Suprapubic skin (tissue), 3 donors: ENCODE measurements at regions not wholly inside any gene's neighbourhood (a gene's known extent, or its start where the extent isn't known, plus 50 kb on each side); places are given as distances from the start of the nearest gene placed in this dataset.

ENCODE experiments used
- EP300 ChIP-seq: sonication (generic); formaldehyde crosslinking; IDR thresholded peaks from one replicate; pipeline ENCODE4 v1.6.1; 2017; ENCODE audit warnings: antibody characterized with exemption
- POLR2A ChIP-seq, 2 donors: fragments of 450-650 bp; IDR thresholded peaks; one replicate each; pipeline ENCODE4 v1.6.1; 2017; ENCODE audit warnings: antibody characterized with exemption in 2 of 2, mild to moderate bottlenecking in 2 of 2, moderate library complexity in 2 of 2
- TF ChIP-seq, protein P1 (sequence below), 2 donors: fragments of 200-600 bp in 1 of 2; fragments of 450-650 bp in 1 of 2; sonication (generic) in 1 of 2; IDR thresholded peaks; one replicate each; pipeline ENCODE4 v1.5.1; 2016 to 2019; ENCODE audit warnings: antibody characterized with exemption in 2 of 2, mild to moderate bottlenecking in 1 of 2, moderate library complexity in 1 of 2

DNA sequence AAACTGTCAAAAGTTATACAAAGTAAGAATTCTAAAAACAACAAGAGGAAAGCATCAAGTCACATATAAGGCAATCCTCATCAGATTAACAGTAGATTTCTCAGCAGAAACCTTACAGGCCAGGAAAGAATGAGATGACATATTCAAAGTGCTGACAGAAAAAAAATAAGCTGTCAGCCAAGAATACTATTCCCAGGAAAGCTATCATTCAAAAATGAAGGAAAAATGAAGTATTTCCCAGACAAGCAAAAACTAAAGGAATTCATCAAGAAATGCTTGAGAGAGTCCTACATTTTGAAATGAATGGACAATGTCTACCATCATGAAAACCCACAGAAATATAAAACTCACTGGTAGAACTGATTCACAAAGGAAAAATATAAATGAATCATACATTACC lies 268.9 kb upstream of the OSR1 start:
- TF ChIP-seq, protein P1, sequence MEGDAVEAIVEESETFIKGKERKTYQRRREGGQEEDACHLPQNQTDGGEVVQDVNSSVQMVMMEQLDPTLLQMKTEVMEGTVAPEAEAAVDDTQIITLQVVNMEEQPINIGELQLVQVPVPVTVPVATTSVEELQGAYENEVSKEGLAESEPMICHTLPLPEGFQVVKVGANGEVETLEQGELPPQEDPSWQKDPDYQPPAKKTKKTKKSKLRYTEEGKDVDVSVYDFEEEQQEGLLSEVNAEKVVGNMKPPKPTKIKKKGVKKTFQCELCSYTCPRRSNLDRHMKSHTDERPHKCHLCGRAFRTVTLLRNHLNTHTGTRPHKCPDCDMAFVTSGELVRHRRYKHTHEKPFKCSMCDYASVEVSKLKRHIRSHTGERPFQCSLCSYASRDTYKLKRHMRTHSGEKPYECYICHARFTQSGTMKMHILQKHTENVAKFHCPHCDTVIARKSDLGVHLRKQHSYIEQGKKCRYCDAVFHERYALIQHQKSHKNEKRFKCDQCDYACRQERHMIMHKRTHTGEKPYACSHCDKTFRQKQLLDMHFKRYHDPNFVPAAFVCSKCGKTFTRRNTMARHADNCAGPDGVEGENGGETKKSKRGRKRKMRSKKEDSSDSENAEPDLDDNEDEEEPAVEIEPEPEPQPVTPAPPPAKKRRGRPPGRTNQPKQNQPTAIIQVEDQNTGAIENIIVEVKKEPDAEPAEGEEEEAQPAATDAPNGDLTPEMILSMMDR (IDR thresholded peaks at IDR 0.05): no peak
- TF ChIP-seq EP300: no peak
- no peak for TF ChIP-seq POLR2A (IDR thresholded peaks at IDR 0.05)
